ENCODE measurements at regions not wholly inside any gene's neighbourhood (a gene's known extent, or its start where the extent isn't known, plus 50 kb on each side); places are given as distances from the start of the nearest gene placed in this dataset.

DNA sequence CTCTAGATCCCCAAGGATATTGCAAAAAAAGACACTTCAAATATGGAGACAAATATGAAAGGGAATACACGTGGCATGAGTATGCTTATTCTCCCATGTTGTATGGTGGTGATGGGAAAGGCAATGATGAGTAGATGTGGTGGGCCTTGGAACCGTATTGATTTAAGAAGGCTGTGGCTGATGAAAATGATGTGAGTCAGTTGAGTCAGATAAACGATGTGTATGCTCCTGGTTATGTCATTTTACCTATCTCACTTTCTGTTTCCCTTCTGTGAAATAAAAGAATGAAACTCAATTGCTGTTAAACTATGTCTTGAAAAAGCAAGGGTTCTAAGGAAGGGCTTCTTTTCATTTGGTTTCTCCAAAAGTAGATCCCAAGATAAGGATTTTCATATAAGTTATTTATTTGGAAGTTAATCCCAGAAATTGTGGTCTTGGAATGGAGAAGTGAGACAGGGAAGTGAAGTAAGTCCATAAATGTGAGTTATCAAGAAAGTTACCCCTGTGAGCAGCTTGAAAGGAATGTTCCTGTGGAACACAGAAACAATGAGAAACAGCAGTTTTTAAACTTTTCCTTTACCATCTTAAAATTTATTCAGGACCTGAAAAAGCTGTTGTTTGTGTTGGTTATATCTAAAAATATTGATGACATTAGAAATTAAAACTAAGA is 292.0 kb downstream of the DUSP10 start:
- dilution Hi-C loops (cut with MboI; ENCODE audit: extremely low pct_ligation_motif_present, low sequenced_read_pairs) (no loop called here), intact Hi-C loops (cut with micrococcal nuclease) (no loop called here)
- H3K9me3 ChIP-seq (replicated peaks; ENCODE audit: control insufficient read depth, insufficient read depth, low read length): no peaks in the 10 kb centered on the region
- no peak for TF ChIP-seq JUN (IDR thresholded peaks at IDR 0.05; ENCODE audit: borderline replicate concordance, insufficient read depth, insufficient read length, low read depth)
- no peak for TF ChIP-seq MYC (IDR thresholded peaks at IDR 0.05; ENCODE audit: low read depth, low read length)
- no peak for TF ChIP-seq FOS (IDR thresholded peaks at IDR 0.05; ENCODE audit: borderline replicate concordance, insufficient read depth, low read length)
- TF ChIP-seq, protein P1, sequence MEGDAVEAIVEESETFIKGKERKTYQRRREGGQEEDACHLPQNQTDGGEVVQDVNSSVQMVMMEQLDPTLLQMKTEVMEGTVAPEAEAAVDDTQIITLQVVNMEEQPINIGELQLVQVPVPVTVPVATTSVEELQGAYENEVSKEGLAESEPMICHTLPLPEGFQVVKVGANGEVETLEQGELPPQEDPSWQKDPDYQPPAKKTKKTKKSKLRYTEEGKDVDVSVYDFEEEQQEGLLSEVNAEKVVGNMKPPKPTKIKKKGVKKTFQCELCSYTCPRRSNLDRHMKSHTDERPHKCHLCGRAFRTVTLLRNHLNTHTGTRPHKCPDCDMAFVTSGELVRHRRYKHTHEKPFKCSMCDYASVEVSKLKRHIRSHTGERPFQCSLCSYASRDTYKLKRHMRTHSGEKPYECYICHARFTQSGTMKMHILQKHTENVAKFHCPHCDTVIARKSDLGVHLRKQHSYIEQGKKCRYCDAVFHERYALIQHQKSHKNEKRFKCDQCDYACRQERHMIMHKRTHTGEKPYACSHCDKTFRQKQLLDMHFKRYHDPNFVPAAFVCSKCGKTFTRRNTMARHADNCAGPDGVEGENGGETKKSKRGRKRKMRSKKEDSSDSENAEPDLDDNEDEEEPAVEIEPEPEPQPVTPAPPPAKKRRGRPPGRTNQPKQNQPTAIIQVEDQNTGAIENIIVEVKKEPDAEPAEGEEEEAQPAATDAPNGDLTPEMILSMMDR (IDR thresholded peaks at IDR 0.05; ENCODE audit: extremely low read depth in 1 of 2, insufficient read depth in 1 of 2, low read depth in 1 of 2, low read length in 2 of 2): no peak
- TF ChIP-seq, protein P2, sequence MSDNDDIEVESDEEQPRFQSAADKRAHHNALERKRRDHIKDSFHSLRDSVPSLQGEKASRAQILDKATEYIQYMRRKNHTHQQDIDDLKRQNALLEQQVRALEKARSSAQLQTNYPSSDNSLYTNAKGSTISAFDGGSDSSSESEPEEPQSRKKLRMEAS (IDR thresholded peaks at IDR 0.05; ENCODE audit: insufficient read depth, insufficient read length): no peak
- no peak for TF ChIP-seq GATA2 (IDR thresholded peaks at IDR 0.05; ENCODE audit: insufficient read depth, insufficient read length, low read depth, low read length)
- no peak for TF ChIP-seq POLR2AphosphoS5 (IDR thresholded peaks at IDR 0.05; ENCODE audit: insufficient read depth, low read depth, low read length)
- no peak for TF ChIP-seq EZH2 (IDR thresholded peaks at IDR 0.05; ENCODE audit: borderline replicate concordance, low read depth, low read length, severe bottlenecking)
- TF ChIP-seq POLR2A (IDR thresholded peaks at IDR 0.05; ENCODE audit: low read depth, low read length): no peak
- H3K27me3 ChIP-seq (ENCODE audit: control insufficient read depth in 2 of 2, insufficient read depth in 2 of 2, low read length in 2 of 2): no peaks in the 10 kb centered on the region
- no peak for DNase-seq (ENCODE audit: low read depth, low spot score)
- ChIA-PET CTCF (no interaction called here), POLR2A (no interaction called here)
- no peaks in the 10 kb centered on the region for H4K20me1 ChIP-seq (replicated peaks; ENCODE audit: control insufficient read depth, extremely low read depth, insufficient read depth, low read length)
- H2AFZ ChIP-seq (ENCODE audit: low read depth, low read length): no peak overlapping the region
- H3K4me1 ChIP-seq (ENCODE audit: control insufficient read depth, extremely low read depth, insufficient read depth, low read length): no peaks in the 10 kb centered on the region
- no peaks in the 10 kb centered on the region for H3K9me1 ChIP-seq (replicated peaks; ENCODE audit: control insufficient read depth, extremely low read depth, insufficient read depth, low read length)
- no peak overlapping the region for H3K27ac ChIP-seq (ENCODE audit: insufficient read depth, low read depth, low read length)
- no peaks in the 10 kb centered on the region for H3K79me2 ChIP-seq (ENCODE audit: control insufficient read depth, insufficient read depth, low read length)
- H3K9ac ChIP-seq (replicated peaks; ENCODE audit: extremely low read depth, insufficient read depth, low read length): no peak overlapping the region
- no peaks in the 10 kb centered on the region for H3K36me3 ChIP-seq (ENCODE audit: control insufficient read depth in 2 of 2, extremely low read depth in 1 of 2, insufficient read depth in 2 of 2, low read length in 2 of 2)
- BruUV-seq (replicated peaks): no TSS peak
- no peak for FAIRE-seq
- no peak overlapping the region for H3K4me3 ChIP-seq (replicated peaks in 1 of 3; ENCODE audit: insufficient read depth in 1 of 3, low read depth in 1 of 3, low read length in 3 of 3)
- no peak overlapping the region for H3K4me2 ChIP-seq (ENCODE audit: insufficient read depth, low read length)
